ENCODE measurements at regions not wholly inside any gene's neighbourhood (a gene's known extent, or its start where the extent isn't known, plus 50 kb on each side); places are given as distances from the start of the nearest gene placed in this dataset.

- no peak for TF ChIP-seq POLR2A (IDR thresholded peaks at IDR 0.05; ENCODE audit: low read depth)
- no peak for TF ChIP-seq CTCF (IDR thresholded peaks at IDR 0.05)
- no peak for TF ChIP-seq POLR2AphosphoS5 (IDR thresholded peaks at IDR 0.05)
These were observed 135.2 kb upstream of the TARS1 start for GRCh38 chr5:33305572-33305971.

All from esophagus muscularis mucosa (tissue), 3 donors.